Keratinocyte (primary cell): ENCODE measurements at regions not wholly inside any gene's neighbourhood (a gene's known extent, or its start where the extent isn't known, plus 50 kb on each side); places are given as distances from the start of the nearest gene placed in this dataset.

ENCODE experiments used
- DNase-seq: peaks from one replicate; pipeline ENCODE4 v3.0.0-alpha.2; 2011; ENCODE audit warnings: low read depth, missing footprints, low spot score
- FAIRE-seq: peaks from 2 replicates; lab custom pipeline; 2011; peaks lifted over from hg19 to GRCh38; lab: Jason Lieb, UNC
- H2AFZ ChIP-seq: 2 replicates; pipeline ENCODE4 v1.6.0; 2012; ENCODE audit warnings: low read length, control low read depth, inconsistent platforms; ENCODE audit not compliant: control insufficient read depth
- H3K27ac ChIP-seq: 2 replicates; pipeline ENCODE4 v1.5.1; 2011; ENCODE audit warnings: low read length; ENCODE audit not compliant: control insufficient read depth, insufficient read depth
- H3K27me3 ChIP-seq: 3 replicates; pipeline ENCODE4 v1.6.0; 2011; ENCODE audit warnings: low read length; ENCODE audit not compliant: control insufficient read depth, insufficient read depth; ENCODE audit errors: extremely low read depth
- H3K36me3 ChIP-seq, 2 experiments: 2 replicates in 1 of 2; 3 replicates in 1 of 2; pipeline ENCODE4 v1.5.1; 2011; ENCODE audit warnings: low read length in 2 of 2, mild to moderate bottlenecking in 1 of 2; ENCODE audit not compliant: control insufficient read depth in 2 of 2, insufficient read depth in 2 of 2; ENCODE audit errors: extremely low read depth in 1 of 2
- H3K4me1 ChIP-seq: 3 replicates; pipeline ENCODE4 v1.5.1; 2011; ENCODE audit warnings: low read length; ENCODE audit not compliant: control insufficient read depth, insufficient read depth; ENCODE audit errors: extremely low read depth
- H3K4me2 ChIP-seq: 3 replicates; pipeline ENCODE4 v1.6.0; 2011; ENCODE audit warnings: low read depth, low read length; ENCODE audit not compliant: control insufficient read depth, insufficient read depth; ENCODE audit errors: extremely low read depth
- H3K4me3 ChIP-seq, 3 experiments: fragments of 200-600 bp in 1 of 3; sonication (generic) in 1 of 3; 2 replicates in 2 of 3; 3 replicates in 1 of 3; pipeline ENCODE4 v1.5.1; 2011 to 2016; ENCODE audit warnings: low read length in 3 of 3, mild to moderate bottlenecking in 3 of 3, control low read depth in 2 of 3, inconsistent platforms in 1 of 3, low read depth in 1 of 3, mixed read lengths in 1 of 3, mixed run types in 1 of 3, moderate library complexity in 1 of 3; ENCODE audit not compliant: control insufficient read depth in 2 of 3, insufficient read depth in 2 of 3; ENCODE audit errors: extremely low read depth in 1 of 3
- H3K79me2 ChIP-seq: 2 replicates; pipeline ENCODE4 v1.6.0; 2012; ENCODE audit warnings: low read length; ENCODE audit not compliant: control insufficient read depth, insufficient read depth
- H3K9ac ChIP-seq: 3 replicates; pipeline ENCODE4 v1.6.0; 2011; ENCODE audit warnings: low read length; ENCODE audit not compliant: control insufficient read depth, insufficient read depth; ENCODE audit errors: extremely low read depth
- H3K9me1 ChIP-seq: 3 replicates; pipeline ENCODE4 v1.6.0; 2011; ENCODE audit warnings: low read length; ENCODE audit not compliant: control insufficient read depth, insufficient read depth; ENCODE audit errors: extremely low read depth
- H3K9me3 ChIP-seq: 2 replicates; pipeline ENCODE4 v1.5.1; 2012; ENCODE audit warnings: low read depth, low read length; ENCODE audit not compliant: control insufficient read depth
- H4K20me1 ChIP-seq: 3 replicates; pipeline ENCODE4 v1.6.0; 2011; ENCODE audit warnings: low read length; ENCODE audit not compliant: control insufficient read depth, insufficient read depth; ENCODE audit errors: extremely low read depth
- CTCF ChIP-seq, 3 experiments: IDR thresholded peaks in 1 of 3; conservative IDR thresholded peaks in 1 of 3; optimal IDR thresholded peaks in 1 of 3; 2 replicates in 2 of 3; 3 replicates in 1 of 3; pipeline versions ENCODE3 to v1.5.1; 2011; ENCODE audit warnings: low read length in 3 of 3, mild to moderate bottlenecking in 3 of 3, moderate library complexity in 2 of 3, control low read depth in 1 of 3, inconsistent platforms in 1 of 3; ENCODE audit not compliant: insufficient read depth in 2 of 3; ENCODE audit errors: extremely low read depth in 1 of 3
- EZH2 ChIP-seq: IDR thresholded peaks from one replicate; pipeline ENCODE4 v1.6.1; 2012; ENCODE audit warnings: inconsistent platforms, mild to moderate bottlenecking, low read length, moderate library complexity
- dilution Hi-C: fragments of 300-500 bp; cut with MboI; formaldehyde crosslinking; loops from one replicate; pipeline ENCODE4 v1.7.0; 2020; ENCODE audit warnings: low sequenced_read_pairs; ENCODE audit not compliant: extremely low pct_ligation_motif_present

DNA sequence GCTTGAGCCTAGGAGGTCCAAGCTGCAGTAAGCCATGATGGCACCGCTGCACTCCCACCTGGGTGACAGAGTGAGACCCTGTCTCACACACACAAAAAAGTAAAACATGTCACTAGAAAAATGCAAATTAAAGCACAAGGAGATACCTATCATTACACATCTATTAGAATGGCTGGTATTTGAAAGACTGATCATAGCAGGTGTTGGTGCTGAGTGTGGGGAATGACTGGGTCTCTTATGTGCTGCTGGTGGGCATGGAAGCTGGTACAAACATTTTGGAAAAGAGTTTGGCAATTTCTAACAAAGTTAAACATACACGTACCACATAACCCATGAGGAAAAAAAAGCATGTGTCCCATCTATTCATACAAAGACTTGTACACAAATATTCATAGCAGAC lies 142.1 kb upstream of the ZBTB40 start:
- H3K27me3 ChIP-seq, result no peaks in the 10 kb centered on the region
- H3K27ac ChIP-seq, result no peak overlapping the region
- no peak overlapping the region for H2AFZ ChIP-seq
- DNase-seq (no peak), FAIRE-seq (no peak)
- no peaks in the 10 kb centered on the region for H3K9me3 ChIP-seq
- H4K20me1 ChIP-seq, result no peaks in the 10 kb centered on the region
- no peaks in the 10 kb centered on the region for H3K36me3 ChIP-seq
- dilution Hi-C loops, result no loop called here
- H3K4me2 ChIP-seq, result no peak overlapping the region
- TF ChIP-seq CTCF (optimal IDR thresholded peaks at IDR 0.05 in 1 of 3, IDR thresholded peaks at IDR 0.05 in 1 of 3, conservative IDR thresholded peaks at IDR 0.05 in 1 of 3; ENCODE audit: extremely low read depth in 1 of 3, insufficient read depth in 2 of 3, low read length in 3 of 3) (no peak), EZH2 (no peak)
- H3K4me3 ChIP-seq, result no peak overlapping the region
- H3K9ac ChIP-seq, result no peak overlapping the region
- no peaks in the 10 kb centered on the region for H3K79me2 ChIP-seq
- no peaks in the 10 kb centered on the region for H3K4me1 ChIP-seq
- H3K9me1 ChIP-seq, result no peaks in the 10 kb centered on the region

DNA sequence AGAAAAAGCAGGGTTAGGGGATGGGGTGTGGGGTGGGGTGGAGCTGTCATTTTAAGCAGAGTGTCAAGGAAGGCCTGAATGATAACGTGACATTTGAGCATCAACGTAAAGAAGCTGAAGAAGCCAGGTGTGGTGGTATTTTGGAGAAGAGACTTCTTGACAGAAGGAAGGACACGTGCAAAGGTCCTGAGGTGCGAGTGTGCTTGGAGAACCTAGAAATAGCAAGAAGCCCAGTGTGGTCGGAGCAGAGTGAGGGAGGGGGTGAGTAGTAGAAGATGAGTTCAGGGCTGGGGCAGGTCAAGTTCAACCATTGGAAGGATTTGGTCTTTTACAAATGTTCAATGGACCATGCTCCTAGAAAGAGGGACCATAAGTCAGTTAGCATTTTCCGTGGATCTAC lies 140.2 kb upstream of the ZBTB40 start:
- no peaks in the 10 kb centered on the region for H4K20me1 ChIP-seq
- no peaks in the 10 kb centered on the region for H3K27me3 ChIP-seq
- no peak for DNase-seq
- H3K36me3 ChIP-seq, result no peaks in the 10 kb centered on the region
- no peak overlapping the region for H3K27ac ChIP-seq
- H3K4me3 ChIP-seq, result no peak overlapping the region
- no peaks in the 10 kb centered on the region for H3K4me1 ChIP-seq
- TF ChIP-seq CTCF (optimal IDR thresholded peaks at IDR 0.05 in 1 of 3, IDR thresholded peaks at IDR 0.05 in 1 of 3, conservative IDR thresholded peaks at IDR 0.05 in 1 of 3; ENCODE audit: extremely low read depth in 1 of 3, insufficient read depth in 2 of 3, low read length in 3 of 3) (no peak), EZH2 (no peak)
- no peak for FAIRE-seq
- dilution Hi-C loops, result no loop called here
- no peaks in the 10 kb centered on the region for H3K79me2 ChIP-seq
- no peaks in the 10 kb centered on the region for H3K9me1 ChIP-seq
- H3K4me2 ChIP-seq, result no peak overlapping the region
- no peak overlapping the region for H2AFZ ChIP-seq
- H3K9me3 ChIP-seq, result no peaks in the 10 kb centered on the region
- no peak overlapping the region for H3K9ac ChIP-seq
